GM18867 (cell line): ENCODE measurements at regions not wholly inside any gene's neighbourhood (a gene's known extent, or its start where the extent isn't known, plus 50 kb on each side); places are given as distances from the start of the nearest gene placed in this dataset.
"Not testable (repeated sequence)": the region's sequence is repeated elsewhere in the genome, so short reads cannot be mapped to it uniquely, and the experiment has no call there.

ENCODE experiments used
- ATAC-seq: cut with Tn5 transposase; IDR thresholded peaks from one replicate; pipeline ENCODE4 v1.9.1; 2021; ENCODE audit warnings: mild to moderate bottlenecking, moderate library complexity; ENCODE audit not compliant: unreplicated experiment

DNA sequence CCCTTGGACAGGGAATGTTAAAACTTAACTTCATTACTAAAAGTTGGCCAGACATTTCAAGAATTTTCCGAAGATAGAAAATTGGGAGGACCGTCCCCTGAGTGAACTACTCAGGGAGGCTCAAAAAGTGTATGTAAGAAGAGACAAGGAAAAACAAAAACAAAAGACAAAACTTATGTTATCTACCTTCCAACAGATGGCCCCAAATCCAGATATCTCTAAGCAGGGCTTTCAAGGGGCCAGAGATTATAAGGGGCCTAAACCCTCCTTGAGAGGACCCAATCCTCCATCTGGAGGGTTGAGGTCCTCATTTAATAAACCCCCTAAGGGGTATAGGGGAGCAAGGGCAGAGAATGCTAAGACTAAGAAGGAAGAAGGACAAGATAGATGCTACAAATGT lies 203.6 kb downstream of the SH2D4B start:
- no peak for ATAC-seq

GRCh38 chr10:80750268-80750667 lies 212.6 kb downstream of the SH2D4B start:
- ATAC-seq: no peak

GRCh38 chr10:80751940-80752339 lies 214.2 kb downstream of the SH2D4B start:
- ATAC-seq: no peak

- no peak for ATAC-seq
Observed at GRCh38 chr10:80753612-80754011, 215.9 kb downstream of the SH2D4B start.

GRCh38 chr10:80755893-80756292 lies 218.2 kb downstream of the SH2D4B start:
- no peak for ATAC-seq

DNA sequence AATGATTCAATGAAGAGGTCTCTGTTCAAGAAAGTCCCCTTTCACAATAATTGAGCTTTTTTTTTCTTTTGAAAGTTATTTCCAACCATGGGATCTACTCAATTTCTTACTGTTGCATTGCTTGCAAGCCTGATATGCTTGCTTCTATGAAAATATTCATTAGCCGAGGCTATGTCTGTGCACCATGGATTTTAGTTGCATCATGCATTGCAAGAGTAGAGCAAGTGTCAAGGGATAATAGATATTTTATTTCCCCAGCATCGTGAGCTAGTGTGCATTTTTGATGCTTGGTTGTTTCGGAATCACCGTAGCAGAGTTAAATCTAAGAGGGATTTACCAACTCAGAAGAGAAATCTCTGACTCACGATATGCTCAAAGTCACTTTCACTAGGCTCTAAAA lies 222.0 kb downstream of the SH2D4B start:
- ATAC-seq: no peak

- ATAC-seq: peak; percentile 43
Observed at GRCh38 chr10:80760914-80761371, 223.2 kb downstream of the SH2D4B start.

GRCh38 chr10:80767963-80768362 lies 230.3 kb downstream of the SH2D4B start:
- no peak for ATAC-seq

DNA sequence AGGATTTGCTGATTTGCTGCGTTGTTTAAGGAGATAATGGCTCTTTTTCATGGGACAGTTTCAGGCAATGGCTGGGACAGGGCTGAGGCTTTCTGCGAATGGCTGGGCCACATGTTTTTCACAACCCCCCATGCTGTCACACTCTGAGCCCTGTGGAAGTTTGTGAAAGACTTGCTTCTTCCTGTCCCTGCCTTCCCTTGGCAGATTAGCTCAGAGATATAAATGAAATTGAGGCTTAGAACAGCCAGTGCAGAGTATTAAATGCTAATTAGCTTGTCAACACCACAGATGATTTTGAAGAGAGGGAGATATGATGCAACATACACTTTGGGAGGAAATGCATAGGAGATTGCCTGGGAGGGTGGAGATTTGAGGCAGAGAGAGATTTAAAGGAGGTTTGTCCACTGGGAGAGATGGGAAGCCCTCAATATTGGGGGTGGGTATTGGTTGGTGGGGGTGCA lies 232.0 kb downstream of the SH2D4B start:
- ATAC-seq: no peak

DNA sequence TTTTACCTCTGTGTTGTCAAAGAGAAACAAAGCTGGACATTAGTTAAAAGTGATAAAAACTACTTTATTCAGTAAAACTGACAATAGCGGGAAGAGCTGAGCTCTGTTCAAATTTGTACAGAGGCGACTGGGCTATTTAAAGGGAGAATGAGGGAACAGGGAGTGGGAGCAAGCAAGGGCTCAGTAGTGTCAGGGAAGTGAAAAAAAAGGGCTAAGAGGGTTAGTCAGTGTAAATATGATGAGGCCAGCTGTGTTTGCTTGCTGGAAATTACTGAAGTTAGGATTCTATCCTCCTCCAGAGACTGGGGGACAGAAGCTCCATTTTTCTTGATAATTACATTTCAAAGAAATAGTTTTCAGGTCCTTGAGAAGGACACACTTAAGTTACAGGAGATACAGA lies 232.5 kb downstream of the SH2D4B start:
- ATAC-seq: no peak

- no peak for ATAC-seq
Observed at GRCh38 chr10:80771285-80771684, 233.6 kb downstream of the SH2D4B start.

DNA sequence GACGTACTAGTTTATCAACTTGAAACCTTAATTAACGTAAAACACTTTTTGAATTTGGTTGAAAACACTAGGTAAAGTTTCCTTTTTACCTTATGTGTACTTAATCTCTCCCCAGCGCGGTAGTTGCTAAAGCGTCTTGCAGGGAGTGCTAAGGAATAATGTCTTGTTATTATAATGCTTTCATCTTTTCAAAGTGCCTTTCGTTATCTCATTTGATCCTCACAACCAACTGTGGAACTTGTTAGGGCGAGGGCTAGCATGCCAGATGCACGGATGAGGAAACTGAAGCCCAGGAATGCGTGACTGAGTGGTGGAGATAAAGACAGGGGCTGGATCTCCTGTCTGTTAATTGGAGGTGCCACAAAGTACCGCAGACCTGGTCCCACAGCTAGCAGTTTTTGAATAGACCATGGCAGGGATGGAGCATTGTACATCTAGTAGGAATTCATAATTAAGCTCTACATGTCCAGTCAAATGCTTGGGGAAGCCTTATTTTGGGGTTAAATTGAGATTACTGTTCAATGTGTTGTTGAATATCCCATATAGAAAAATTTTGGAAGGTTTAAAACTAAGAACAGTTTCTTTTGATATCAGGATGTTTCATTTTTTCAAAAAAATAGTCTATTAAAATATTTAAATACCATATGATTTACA lies 234.3 kb downstream of the SH2D4B start:
- ATAC-seq: no peak

- no peak for ATAC-seq
Observed at GRCh38 chr10:80772596-80772995, 234.9 kb downstream of the SH2D4B start.

DNA sequence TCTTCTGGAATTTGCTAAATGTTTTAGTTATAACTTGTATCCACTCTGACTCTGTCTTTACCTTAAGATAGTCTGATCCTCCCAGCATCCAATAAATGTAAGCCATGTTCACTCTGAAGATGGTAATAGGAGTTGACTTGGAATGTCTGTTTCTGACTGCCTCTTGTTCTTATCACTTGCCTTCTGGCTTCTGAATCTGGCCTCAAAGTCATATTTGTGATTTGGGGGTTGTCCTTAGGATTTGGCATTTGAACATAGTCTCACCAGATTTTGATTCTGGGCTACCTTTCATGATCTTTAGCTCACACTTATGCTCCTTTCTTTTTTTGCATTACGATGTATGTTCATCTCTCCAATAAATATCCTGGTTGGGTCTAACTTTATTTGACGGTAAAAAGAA lies 247.0 kb downstream of the SH2D4B start:
- ATAC-seq: no peak

DNA sequence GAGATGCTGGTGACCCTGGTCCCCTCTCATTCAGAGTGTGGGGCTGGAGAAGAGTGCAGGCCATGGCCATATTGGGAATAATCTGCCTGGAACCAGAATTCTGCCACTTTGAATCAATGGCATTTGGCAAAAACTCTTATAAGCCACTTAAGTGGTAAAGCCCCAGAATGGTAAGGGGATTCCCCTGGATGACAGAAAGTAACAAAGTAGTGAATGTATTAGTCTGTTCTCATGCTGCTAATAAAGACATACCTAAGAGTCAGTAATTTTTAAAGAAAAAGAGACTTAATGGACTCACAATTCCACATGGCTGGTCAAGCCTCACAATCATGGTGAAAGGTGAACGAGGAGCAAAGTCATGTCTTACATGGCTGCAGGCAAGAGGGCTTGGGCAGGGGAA lies 248.6 kb downstream of the SH2D4B start:
- ATAC-seq: no peak

DNA sequence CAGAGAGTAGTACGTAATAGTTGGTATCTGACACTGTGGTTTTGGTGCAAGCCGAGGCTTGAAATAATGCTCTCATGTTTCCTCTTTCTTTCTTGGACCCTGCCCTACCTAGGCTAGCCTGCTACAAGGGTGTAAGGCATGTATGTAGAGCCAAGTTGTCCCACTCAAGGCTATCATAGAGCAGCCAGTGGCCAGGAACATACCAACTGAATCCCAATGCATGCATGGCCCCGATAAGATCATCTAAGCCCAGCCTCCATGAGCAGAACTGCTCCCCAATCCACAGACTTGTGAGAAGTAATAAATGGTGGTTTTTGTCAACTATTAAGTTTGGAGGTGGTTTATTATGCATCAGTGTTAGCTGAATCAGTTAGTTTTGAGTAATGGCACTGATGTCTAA lies 250.2 kb downstream of the SH2D4B start:
- ATAC-seq: no peak

DNA sequence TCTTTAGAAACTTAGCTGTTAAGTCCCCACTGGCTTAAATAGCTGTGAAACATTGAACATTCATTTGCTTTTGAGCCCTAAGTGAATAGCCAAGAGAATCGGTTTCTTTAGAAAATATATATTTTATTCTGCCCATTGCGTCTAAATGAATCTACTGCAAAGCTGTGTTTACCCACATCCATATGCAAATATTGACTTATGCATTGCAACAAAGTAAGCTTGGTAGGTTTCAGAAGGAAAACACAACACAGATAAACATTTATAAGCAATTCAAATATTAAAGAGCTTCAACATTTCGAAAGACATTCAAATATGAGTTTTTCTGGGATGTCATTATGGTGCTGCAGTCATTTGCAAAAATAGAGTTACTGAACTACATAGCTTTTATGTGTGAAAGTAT lies 257.3 kb downstream of the SH2D4B start:
- ATAC-seq: no peak

DNA sequence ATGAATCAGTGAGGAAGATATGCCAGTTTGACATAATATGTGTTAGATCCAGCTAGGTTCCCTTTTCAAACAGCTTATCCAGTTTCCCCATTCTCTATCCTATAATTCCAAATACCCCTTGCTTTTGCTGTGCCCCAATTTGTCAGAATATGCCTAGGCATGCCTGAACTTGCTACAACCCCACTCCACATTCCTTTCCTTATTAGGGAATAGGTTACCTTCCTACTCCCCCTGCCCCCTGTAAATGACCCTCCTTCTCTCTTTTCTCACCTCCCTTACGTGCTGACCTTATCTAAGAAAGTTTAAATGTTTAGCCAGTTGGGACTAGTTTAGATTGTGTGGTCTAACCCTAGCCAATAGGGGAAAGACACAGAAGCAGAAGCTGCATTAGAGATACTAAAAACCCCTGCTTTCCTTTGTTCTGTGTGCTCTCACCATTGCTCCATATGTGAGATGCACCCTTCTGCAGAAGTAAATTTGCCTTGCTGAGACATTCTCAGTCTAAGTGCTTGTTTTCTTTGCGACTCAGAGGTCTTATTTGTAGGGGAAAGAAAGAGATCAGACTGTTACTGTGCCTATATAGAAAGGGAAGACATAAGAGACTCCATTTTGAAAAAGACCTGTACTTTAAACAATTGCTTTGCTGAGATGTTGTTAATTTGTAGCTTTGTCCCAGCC lies 267.8 kb downstream of the SH2D4B start:
- no peak for ATAC-seq

- no peak for ATAC-seq
Observed at GRCh38 chr10:80814147-80814652, 276.5 kb downstream of the SH2D4B start.

- no peak for ATAC-seq
Observed at GRCh38 chr10:80829151-80829550, 291.4 kb downstream of the SH2D4B start.

- ATAC-seq: no peak
Observed at GRCh38 chr10:80829562-80829961, 291.9 kb downstream of the SH2D4B start.

GRCh38 chr10:80832693-80833092 lies 295.0 kb downstream of the SH2D4B start:
- ATAC-seq: not testable (repeated sequence)
